GM21390 (cell line): ENCODE measurements at regions not wholly inside any gene's neighbourhood (a gene's known extent, or its start where the extent isn't known, plus 50 kb on each side); places are given as distances from the start of the nearest gene placed in this dataset.

Experiments used
- ATAC-seq: cut with Tn5 transposase; IDR thresholded peaks from one replicate; pipeline ENCODE4 v1.9.1; 2021; ENCODE audit not compliant: unreplicated experiment

DNA sequence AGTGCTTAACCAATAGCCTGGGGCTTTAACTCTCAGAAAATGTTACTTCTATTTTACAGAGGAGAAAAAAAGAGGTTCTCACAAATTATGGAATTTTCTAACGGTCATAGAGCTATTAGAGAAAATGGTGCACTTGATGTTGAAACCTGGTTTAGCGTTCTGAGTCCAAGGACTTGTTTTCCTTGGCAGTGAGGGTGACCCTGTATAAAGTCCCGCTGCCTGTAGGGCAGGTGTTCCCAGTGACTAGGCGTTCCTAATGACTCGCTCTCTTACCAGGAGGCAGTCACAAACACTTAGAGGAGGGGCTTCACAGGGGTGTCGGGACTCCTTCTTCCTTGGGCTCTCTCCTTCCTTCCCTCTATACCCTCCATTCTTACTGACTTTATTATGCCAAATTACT, 175.8 kb downstream of the ACTR3 start:
- ATAC-seq: no peak

DNA sequence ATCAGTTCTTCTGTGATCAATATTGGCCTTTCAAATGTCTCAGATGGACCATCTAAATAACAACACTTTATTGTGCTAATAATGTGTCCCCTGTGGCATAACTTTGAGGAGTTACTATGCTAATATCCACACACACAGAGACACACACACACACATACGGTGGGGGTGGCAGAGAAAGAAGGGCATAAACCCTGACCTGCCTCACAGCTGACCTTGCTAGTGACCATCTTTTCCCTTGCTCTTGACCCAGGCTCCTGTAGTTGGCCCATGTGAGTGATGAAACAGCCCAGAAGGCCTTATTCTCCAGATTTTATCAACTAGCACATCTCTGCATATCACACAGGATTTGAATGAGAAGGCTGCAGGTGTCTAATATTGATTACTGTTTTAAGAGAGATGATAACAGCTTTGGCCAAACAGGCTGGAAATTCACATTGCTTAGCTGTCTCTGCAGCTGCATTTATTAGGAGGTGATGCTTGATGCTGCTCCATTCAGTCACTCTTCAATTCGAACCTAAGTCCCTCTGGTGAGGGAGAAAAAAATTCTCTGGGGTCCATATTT, 176.4 kb downstream of the ACTR3 start:
- ATAC-seq: no peak

DNA sequence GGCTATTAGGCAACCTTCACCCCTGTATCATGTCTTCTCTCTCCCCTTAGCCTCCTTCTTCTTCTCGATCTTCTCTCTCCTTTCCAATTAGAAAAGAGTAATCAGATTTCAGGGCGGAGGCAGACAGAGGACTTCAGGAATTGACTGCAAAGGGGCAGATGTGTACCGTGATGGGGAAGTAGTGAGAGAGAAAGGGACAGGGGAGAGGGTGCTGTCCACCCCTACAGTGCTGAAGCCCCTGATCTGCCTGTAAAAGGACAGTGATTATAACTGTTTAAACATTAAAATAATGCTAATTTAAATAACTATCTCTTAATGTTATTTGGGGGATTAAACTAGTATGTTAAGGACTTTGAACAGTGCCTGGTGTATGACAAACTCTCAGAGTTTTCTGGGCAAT, 178.5 kb downstream of the ACTR3 start:
- no peak for ATAC-seq

DNA sequence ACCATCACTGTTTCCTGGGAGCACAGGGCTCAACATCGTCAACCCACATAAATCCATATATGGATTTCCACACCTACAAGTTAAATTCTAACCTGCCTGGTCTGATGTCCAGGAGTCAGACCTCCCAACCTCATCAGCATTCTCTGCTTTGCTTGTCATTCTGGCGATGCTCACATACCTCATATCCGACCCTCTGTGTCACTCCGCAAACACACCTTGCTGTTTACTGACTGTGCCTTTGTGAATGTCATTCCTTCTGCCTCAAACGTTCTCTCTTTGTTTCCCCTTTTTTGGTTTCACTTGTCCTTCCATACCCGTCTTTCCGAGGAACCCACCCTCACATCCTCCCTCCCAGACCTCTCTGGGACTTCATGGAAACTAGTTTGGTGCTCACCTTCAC, 187.1 kb downstream of the ACTR3 start:
- no peak for ATAC-seq

DNA sequence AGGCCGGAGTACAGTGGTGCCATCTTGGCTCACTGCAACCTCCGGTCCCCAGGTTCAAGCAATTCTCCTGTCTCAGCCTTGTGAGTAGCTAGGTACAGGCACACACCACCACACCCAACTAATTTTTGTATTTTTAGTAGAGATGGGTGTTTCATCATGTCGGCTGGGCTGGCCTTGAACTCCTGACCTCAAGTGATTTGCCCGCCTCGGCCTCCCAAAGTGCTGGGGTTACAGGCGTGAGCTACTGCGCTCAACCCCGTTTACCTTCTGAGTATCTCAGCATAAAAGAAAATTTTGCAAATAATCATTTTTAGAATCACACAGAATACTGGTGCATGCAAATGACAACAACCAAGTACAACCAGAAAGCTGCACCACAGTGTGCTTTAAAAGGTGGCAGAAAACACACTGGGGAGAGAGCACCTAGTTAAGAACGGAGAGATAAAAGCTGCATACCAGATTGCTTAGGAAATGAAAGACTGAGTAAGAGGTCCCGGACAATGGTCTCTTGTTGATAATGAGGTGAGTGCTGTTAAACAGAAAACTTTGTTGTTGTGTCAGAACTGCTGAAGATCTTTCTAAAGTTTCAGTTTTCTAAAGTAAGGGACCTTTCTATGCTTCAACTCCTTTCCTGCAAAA, 189.6 kb downstream of the ACTR3 start:
- ATAC-seq: no peak

DNA sequence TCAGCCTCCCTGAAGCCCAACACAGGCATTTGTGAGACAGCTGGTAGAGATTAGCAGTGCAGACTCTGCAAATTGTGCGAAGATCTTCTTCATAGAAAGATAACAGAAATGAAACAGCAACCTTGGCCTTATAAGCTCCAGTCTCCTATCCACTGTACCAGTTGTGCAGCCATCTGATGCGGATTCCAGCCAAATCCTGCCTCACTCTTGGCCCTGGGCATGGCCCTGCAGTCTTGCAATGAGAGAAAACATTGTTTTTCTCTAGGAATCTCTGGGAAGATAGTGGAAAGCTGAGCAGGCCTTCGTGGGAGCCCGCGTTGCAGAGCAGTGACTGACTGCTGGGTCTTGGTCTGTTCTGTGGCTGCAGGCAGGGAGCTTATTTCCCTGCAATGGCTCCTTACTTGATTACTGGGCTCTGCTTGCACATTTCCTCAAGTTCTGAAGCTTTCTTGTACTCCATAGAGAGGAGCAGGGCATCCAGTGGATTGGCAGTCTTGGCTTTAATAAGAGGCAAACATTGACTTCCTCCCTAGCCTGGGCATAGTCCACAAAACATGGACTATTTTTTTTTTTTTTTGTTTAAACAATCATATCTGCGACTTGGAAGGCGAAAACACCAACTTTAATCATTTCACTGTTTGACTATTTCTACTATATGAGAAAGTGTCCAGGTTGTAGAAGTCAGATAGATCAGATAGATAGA, 193.0 kb downstream of the ACTR3 start:
- no peak for ATAC-seq

DNA sequence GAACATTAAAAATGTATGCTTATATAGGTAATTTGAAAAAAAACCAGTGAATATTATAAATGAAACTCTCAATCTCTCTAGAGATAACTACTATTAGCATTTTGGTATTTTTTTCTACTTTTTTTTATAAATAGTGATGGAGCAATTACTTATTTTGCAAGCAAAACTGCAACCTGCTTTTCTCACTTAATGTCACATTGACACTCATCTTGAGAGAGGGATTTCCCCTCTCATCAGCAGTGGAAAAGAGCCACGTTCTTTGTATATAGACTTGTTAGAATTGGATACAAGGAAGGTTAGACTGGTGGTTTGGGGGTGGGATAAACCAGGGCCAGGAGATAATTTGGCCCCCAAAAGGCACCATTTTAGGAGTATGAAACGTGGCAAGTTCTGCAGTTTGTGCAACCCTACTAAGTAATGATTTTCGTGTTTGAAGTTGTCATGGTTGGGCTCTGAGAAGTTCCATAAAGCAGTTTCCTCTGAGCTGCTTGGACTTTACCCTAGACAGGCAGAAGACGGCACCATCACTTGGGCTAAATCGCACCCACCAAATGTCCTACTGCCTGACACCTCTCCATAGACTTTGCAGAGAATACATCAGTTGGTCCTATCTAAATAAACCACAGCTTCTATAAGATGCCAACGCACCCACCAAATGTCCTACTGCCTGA, 194.0 kb downstream of the ACTR3 start:
- peak; percentile 70 for ATAC-seq

DNA sequence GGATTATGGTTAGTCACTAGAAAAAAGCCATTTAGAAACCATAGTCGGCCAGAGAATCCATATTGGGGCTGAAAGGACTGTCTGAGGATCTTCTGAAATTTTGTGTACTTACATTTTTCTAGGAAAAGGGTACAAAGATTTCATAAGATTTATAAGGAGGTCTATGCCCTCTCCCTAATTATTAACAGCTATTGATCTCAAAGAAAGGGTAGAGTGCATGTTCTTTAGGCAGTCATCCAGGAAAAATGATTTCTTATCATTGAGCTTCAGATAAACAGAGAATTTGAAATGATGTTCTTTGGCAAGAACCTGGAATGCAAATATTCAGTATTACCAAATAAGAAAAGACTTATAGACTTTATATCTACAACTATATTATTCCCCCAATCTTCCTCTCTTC, 195.3 kb downstream of the ACTR3 start:
- no peak for ATAC-seq

DNA sequence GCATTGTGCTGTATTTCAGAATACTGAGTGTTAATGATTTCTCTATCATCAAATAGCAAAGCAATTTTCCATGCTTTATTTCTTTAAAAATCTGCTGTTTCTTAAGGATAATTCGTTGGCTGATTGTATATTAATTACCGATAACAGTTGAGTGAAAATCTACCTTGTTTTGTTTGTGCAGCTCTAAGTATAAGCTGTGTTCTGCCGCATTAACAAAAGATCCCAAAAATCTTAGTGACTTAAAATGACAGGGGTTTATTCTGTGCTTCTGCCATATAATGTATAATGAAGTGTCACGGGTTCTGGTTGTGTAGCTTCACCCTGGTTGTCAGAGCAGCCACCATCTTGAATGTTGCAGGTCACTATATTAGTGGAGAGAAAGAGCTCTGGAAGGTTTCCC, 196.1 kb downstream of the ACTR3 start:
- no peak for ATAC-seq

DNA sequence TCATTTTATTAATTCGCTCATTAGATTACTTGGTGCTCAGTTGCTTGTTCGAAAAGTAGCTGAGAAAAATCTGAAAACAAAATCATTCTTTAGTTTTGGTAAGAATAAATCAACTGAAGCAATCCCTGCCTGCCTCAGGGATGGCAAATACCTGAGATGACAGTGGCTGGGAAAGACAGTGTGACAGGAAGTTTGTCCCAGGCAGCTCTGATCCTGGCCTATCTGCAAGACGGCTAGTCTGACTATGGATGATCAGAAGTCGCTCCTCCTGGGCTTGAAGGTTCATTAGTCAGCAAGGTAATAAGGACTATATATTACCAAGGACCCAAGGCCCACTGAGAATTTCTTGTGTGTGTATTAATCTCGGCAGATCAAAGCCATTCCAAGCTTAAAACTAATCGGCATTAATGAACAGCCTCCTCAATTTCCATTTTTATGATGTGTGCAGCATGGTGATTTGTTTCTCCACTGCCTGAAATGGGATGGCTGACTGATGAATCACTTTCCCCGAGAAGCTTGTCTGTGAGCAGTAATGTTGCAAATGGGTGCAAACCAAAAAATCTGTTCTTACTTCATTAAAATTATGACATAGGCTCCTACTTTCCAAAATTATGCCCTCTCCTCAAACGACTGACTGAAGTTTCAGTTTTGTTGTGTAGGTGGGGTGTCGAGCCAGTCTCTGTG, 199.9 kb downstream of the ACTR3 start:
- no peak for ATAC-seq

DNA sequence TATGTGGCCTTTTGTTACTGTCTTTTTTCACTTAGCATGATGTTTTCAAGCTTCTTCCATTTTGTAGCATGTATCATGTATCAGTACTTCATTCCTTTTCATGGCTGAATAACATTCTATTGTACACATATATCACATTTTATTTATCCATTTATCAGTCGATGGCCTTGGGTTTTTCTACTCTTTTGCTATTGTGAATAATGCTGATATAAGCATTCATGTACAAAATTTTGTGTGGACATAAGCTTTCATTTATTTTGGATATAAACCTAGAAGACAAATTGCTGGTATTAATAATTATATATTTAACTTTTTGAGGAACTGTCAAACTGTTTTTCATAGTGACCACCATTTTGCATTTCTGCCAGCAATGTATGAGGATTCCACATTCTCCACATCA, 201.1 kb downstream of the ACTR3 start:
- no peak for ATAC-seq

DNA sequence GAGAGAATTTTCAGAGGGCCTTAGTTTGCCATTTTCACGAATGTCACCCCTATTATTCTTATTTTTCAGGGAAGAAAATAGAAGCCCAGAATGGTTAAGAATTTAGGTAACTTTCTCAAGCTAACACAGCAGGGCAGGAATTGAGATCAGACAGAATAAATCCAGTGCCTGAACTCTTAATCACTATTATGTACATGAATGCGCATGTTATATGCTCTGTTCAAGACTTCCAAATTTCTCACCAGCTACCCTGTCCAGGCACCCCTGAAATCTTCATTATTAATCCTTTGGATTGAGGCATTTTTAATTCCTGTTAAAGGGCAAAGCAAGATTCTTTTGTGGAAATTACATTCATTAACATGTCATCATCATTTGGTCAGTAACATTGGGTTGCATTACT, 218.4 kb downstream of the ACTR3 start:
- ATAC-seq: no peak

DNA sequence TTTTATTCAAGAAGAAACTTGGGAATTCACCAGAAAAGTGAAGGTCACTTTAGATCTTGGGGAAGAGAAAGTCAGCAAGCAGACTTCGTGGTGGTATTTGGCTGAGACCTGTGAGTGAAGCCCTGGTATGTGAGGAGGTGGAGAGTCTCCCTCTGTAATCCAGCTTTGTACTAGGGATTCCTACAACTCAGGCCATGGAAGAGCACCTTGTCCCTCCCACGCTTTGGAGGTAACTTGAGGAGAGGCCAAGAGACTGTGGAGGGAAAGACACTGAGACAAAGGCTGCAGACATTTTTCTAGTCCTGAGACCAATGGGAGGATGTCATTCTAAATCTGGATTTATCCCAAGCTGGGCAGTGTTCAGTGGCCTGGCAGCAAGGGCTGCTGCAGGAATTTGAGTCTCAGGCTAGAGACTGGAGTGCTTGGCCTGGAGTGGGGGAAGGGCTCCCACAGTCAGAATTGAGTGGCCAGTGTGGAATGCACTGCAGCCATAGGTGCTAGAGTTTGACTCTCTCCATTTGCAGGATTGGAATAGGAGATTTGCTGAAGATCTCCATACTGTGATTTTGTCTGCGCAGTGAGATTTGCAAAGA, 219.0 kb downstream of the ACTR3 start:
- ATAC-seq: no peak

DNA sequence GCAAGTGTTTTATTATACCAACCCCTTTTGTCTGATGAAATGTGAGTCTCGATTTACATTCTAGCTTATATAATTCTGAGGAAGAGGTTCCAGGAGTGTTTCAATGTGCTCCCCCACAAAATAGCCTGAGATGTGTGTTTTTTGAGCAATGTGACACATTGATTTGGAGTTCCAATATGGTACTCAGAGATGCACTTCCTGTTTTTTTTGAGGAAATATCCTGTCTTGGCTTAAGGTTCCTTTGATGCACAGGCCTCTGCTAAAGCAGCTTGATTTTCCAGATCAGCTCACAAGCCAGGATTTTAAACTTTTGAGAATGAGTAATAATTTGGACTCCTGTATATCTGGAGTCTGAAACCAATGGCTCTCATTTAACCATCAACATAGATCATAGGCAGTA, 221.4 kb downstream of the ACTR3 start:
- no peak for ATAC-seq

DNA sequence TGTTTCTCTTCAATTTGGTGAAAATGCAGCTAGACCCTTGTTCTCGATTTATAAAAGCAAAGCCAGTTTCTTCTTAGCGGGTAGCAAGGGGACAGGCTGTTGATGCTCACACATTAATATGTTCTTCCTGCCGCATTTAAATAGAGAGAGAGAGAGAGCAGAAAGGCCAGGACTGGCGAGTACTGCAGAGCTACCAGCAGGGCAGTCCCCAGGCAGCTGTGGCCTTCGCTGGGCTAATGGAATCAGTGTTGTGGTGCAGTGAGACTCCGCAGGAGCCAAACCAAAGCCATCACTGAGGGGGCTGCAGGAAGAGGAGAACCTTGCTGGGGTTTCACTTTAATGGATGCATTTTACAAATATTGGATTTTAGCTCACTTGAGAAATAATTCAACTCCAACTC, 223.6 kb downstream of the ACTR3 start:
- no peak for ATAC-seq

DNA sequence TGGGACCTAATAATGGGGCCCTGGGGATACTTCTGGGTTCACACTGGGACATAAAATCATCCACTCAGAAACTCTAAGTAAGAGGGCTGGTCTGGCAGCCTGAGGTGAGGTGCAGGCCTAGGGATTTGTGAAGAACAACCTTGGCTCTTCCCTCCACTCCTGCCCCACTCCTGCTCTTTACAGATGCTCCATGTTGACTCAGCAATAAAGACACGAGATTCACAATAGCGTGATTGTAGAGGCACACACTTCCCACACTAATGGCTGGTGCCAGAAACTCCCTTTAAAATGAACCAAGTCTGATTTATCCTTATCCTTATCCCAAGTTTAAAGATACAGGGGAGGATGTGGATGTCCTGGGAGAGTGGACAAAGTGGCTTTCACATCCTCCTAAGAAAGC, 228.2 kb downstream of the ACTR3 start:
- ATAC-seq: no peak

DNA sequence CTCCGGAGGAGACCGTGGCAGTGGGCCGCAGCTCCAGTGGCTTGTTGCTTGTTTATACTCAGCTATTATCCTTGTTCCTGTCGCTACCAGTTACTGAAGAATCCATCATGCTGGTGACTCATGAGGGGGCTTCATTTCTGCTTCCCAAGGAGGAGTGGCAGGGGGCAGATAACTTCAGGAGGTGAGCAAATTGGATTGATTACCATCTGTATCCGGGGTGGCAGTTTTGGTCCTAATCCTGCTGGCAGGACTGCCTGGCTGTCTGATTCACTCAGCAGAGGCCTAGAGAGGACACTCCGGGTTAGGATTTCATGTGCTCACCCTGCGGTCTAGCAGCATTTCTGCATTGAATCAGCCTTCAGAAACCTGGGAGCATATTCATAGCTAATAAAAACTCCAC, 230.0 kb downstream of the ACTR3 start:
- no peak for ATAC-seq

DNA sequence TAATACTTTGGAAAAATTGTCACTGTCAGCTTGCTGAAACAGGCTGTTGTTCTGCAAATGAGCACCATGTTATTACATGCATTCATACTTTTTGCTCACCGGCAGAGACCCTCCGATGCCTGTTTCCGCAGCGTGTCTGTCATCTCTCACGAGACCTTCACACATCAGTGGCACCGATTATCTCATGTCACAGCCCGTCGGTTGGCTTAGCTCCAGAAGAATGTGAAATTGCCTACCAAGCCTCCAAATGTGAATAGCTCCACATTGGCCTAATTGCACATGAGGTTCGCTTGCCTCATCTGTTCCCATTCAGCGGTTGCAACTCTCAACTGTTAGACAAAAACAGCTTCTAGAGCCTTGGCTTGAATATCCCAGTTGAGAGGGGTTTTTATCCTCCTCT, 233.0 kb downstream of the ACTR3 start:
- no peak for ATAC-seq

DNA sequence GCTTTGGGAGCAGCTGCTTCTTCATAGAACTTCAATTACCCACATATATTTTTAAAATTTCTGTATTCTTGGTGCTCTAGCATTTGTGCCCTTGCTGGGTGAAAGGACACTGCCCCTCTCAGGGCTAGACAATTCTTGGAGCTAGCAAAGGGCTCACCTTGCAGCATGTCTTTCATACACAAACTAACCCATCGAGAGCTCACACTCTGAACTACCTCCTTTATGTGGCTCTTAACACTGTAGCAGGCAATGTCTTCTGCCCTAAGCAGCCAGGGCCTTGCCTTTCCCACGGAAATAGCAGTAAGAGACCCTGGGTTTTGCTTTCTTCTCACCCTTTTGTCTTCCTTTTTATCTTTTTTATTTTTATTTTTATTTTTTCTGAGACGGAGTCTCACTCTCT, 234.0 kb downstream of the ACTR3 start:
- ATAC-seq: no peak

DNA sequence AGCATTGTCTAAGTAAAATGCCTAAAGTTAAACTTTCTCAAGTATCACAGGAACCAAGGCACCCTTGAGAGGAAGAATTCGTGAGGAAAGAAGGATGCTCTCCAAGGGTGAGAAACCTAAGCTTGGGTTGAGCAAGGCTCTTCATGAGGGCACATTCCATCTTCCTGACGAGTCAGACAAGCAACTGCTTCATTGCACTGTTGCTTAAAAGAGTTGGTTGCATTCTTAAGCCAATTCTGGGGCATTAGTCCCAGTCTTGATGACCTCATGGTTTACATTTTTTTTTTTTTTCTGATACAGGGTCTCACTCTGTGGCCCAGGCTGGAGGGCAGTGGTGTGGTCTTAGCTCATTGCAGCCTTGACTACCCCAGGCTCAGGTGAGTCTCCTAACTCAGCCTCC, 237.5 kb downstream of the ACTR3 start:
- no peak for ATAC-seq

DNA sequence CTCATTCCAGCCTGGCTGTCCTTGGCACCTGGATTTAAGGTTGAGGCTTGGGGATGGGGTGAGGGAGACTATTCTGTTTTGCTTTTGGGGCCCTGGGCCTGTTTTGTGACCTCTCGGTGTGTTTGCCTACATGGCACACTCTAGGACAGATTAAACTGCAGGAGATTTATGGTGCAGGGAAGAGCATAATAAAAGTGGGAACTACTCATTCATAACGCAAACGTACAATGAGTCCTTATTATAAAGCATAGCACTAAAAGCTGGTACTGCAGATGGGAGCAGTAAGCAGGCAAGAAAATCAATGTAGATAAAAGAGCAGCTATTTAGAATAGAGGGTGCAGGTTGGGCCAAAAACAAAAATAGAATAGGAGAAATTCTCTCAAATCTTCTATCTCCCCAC, 238.4 kb downstream of the ACTR3 start:
- no peak for ATAC-seq
